ENCODE measurements at regions not wholly inside any gene's neighbourhood (a gene's known extent, or its start where the extent isn't known, plus 50 kb on each side); places are given as distances from the start of the nearest gene placed in this dataset.

GRCh38 chr17:71974051-71974450 lies 146.8 kb upstream of the SOX9 start:
- no peak for DNase-seq (ENCODE audit: low read depth)

- peak; percentile 18 for DNase-seq (ENCODE audit: low read depth)
Measured at GRCh38 chr17:71975331-71975801, 145.5 kb upstream of the SOX9 start.

GRCh38 chr17:71976011-71976649 lies 144.7 kb upstream of the SOX9 start:
- peak; percentile 91 for DNase-seq (ENCODE audit: low read depth)

GRCh38 chr17:71978435-71978834 lies 142.4 kb upstream of the SOX9 start:
- DNase-seq (ENCODE audit: low read depth): no peak

- DNase-seq (ENCODE audit: low read depth): no peak
Measured at GRCh38 chr17:71980171-71980570, 140.6 kb upstream of the SOX9 start.

GRCh38 chr17:71983828-71984227 lies 137.0 kb upstream of the SOX9 start:
- no peak for DNase-seq (ENCODE audit: low read depth)

- no peak for DNase-seq (ENCODE audit: low read depth)
Measured at GRCh38 chr17:71985111-71986039, 135.4 kb upstream of the SOX9 start.

GRCh38 chr17:71986886-71987285 lies 133.9 kb upstream of the SOX9 start:
- no peak for DNase-seq (ENCODE audit: low read depth)

GRCh38 chr17:71987634-71988033 lies 133.2 kb upstream of the SOX9 start:
- DNase-seq (ENCODE audit: low read depth): no peak

- DNase-seq (ENCODE audit: low read depth): no peak
Measured at GRCh38 chr17:71989117-71989516, 131.7 kb upstream of the SOX9 start.

- DNase-seq (ENCODE audit: low read depth): no peak
Measured at GRCh38 chr17:71993363-71993762, 127.5 kb upstream of the SOX9 start.

- DNase-seq (ENCODE audit: low read depth): no peak
Measured at GRCh38 chr17:71995590-71995989, 125.2 kb upstream of the SOX9 start.

- no peak for DNase-seq (ENCODE audit: low read depth)
Measured at GRCh38 chr17:72004011-72004427, 116.8 kb upstream of the SOX9 start.

- DNase-seq (ENCODE audit: low read depth): no peak
Measured at GRCh38 chr17:72004611-72005331, 116.0 kb upstream of the SOX9 start.

GRCh38 chr17:72005332-72006163 lies 115.3 kb upstream of the SOX9 start:
- no peak for DNase-seq (ENCODE audit: low read depth)

- no peak for DNase-seq (ENCODE audit: low read depth)
Measured at GRCh38 chr17:72008236-72008876, 112.5 kb upstream of the SOX9 start.

- DNase-seq (ENCODE audit: low read depth): no peak
Measured at GRCh38 chr17:72011561-72011960, 109.3 kb upstream of the SOX9 start.

- DNase-seq (ENCODE audit: low read depth): no peak
Measured at GRCh38 chr17:72021417-72022041, 99.3 kb upstream of the SOX9 start.

- no peak for DNase-seq (ENCODE audit: low read depth)
Measured at GRCh38 chr17:72022328-72023275, 98.2 kb upstream of the SOX9 start.

- DNase-seq (ENCODE audit: low read depth): no peak
Measured at GRCh38 chr17:72024457-72024856, 96.4 kb upstream of the SOX9 start.
